ENCODE measurements at regions not wholly inside any gene's neighbourhood (a gene's known extent, or its start where the extent isn't known, plus 50 kb on each side); places are given as distances from the start of the nearest gene placed in this dataset.

DNA sequence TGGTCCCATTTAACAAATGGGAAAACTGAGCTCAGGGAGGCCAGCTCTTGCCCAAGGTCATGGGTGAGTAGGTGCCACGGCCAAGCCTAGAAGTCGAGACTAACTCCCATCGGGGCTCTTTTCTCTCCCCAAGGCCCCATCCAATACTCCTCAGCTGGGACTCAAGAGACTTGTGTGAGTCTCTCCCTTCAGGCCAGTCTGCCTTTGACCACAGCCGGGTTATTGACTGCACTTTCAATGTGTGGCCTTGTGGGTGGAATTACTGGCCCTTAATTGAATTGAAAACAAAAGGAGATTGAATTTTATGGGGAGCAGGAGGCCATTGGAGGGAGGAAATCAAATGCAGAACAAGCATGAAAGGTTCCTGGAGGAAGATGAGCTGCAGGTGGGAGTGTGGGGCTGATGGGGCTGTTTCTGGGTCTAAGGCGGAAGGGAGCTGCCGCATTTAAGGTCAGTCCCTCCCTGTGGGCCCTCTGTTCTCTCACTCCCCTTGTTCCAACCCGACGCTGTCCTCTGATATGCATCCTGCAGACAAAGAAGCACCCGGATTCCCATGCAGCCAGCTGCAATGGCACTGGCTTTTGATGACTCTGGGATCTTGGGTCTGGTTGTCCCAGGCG lies 552.8 kb downstream of the MIAT start:
- TF ChIP-seq, protein P1, sequence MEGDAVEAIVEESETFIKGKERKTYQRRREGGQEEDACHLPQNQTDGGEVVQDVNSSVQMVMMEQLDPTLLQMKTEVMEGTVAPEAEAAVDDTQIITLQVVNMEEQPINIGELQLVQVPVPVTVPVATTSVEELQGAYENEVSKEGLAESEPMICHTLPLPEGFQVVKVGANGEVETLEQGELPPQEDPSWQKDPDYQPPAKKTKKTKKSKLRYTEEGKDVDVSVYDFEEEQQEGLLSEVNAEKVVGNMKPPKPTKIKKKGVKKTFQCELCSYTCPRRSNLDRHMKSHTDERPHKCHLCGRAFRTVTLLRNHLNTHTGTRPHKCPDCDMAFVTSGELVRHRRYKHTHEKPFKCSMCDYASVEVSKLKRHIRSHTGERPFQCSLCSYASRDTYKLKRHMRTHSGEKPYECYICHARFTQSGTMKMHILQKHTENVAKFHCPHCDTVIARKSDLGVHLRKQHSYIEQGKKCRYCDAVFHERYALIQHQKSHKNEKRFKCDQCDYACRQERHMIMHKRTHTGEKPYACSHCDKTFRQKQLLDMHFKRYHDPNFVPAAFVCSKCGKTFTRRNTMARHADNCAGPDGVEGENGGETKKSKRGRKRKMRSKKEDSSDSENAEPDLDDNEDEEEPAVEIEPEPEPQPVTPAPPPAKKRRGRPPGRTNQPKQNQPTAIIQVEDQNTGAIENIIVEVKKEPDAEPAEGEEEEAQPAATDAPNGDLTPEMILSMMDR (IDR thresholded peaks at IDR 0.05; ENCODE audit: borderline replicate concordance, extremely low read depth, insufficient read depth), result no peak
- H3K4me3 ChIP-seq (ENCODE audit: low read length in 3 of 3), result no peak overlapping the region
- intact Hi-C loops (cut with DNase I), result no loop called here
- H3K9ac ChIP-seq (ENCODE audit: low read length in 3 of 3), result no peak overlapping the region
- peaks cover 3% of the 10 kb centered on the region for H3K27me3 ChIP-seq (ENCODE audit: control insufficient read depth, insufficient read depth, low read length)
- no peaks in the 10 kb centered on the region for H3K9me3 ChIP-seq (ENCODE audit: control insufficient read depth in 2 of 3, insufficient read depth in 1 of 3, low read length in 3 of 3)
- DNase-seq (peak in 4 of 5 donors; percentile 74 to 90 (median 82)), FAIRE-seq (no peak)
- H3K4me1 ChIP-seq (ENCODE audit: control insufficient read depth in 2 of 3, insufficient read depth in 2 of 3, low read depth in 1 of 3, low read length in 3 of 3), result no peaks in the 10 kb centered on the region
- H3K27ac ChIP-seq (ENCODE audit: low read depth in 2 of 2, low read length in 2 of 2), result no peak overlapping the region
- no peaks in the 10 kb centered on the region for H3K36me3 ChIP-seq (ENCODE audit: control insufficient read depth in 2 of 3, insufficient read depth in 3 of 3, low read length in 3 of 3)

DNA sequence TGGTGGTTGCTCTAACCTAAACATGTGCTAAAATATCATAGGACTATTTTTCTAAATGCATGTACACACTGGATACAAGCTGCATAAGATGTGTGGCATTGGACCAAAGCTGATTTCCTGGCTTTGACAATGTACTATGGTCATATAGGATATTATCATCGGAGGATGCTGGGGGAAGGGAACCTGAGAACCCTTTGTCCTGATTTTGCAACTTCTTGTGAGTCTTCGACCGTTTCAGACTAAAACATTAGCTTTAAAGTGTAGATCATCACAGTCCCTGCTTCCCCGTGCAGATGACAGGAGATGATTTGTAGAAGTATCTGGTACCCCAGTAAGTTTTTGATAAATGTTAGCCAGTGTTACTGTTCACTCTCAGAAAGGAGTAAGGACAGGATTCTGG lies 554.7 kb downstream of the MIAT start:
- no peak overlapping the region for H3K4me3 ChIP-seq (ENCODE audit: low read length in 3 of 3)
- no peaks in the 10 kb centered on the region for H3K36me3 ChIP-seq (ENCODE audit: control insufficient read depth in 2 of 3, insufficient read depth in 3 of 3, low read length in 3 of 3)
- peak overlapping the region in 1 of 2 donors; percentile 32 for H3K27ac ChIP-seq (ENCODE audit: low read depth in 2 of 2, low read length in 2 of 2)
- intact Hi-C loops (cut with DNase I), result no loop called here
- no peaks in the 10 kb centered on the region for H3K4me1 ChIP-seq (ENCODE audit: control insufficient read depth in 2 of 3, insufficient read depth in 2 of 3, low read depth in 1 of 3, low read length in 3 of 3)
- DNase-seq, result no peak
- peaks cover 3% of the 10 kb centered on the region for H3K27me3 ChIP-seq (ENCODE audit: control insufficient read depth, insufficient read depth, low read length)
- TF ChIP-seq, protein P1 (IDR thresholded peaks at IDR 0.05; ENCODE audit: borderline replicate concordance, extremely low read depth, insufficient read depth), result no peak
- FAIRE-seq, result no peak
- no peaks in the 10 kb centered on the region for H3K9me3 ChIP-seq (ENCODE audit: control insufficient read depth in 2 of 3, insufficient read depth in 1 of 3, low read length in 3 of 3)
- H3K9ac ChIP-seq (ENCODE audit: low read length in 3 of 3), result no peak overlapping the region

DNA sequence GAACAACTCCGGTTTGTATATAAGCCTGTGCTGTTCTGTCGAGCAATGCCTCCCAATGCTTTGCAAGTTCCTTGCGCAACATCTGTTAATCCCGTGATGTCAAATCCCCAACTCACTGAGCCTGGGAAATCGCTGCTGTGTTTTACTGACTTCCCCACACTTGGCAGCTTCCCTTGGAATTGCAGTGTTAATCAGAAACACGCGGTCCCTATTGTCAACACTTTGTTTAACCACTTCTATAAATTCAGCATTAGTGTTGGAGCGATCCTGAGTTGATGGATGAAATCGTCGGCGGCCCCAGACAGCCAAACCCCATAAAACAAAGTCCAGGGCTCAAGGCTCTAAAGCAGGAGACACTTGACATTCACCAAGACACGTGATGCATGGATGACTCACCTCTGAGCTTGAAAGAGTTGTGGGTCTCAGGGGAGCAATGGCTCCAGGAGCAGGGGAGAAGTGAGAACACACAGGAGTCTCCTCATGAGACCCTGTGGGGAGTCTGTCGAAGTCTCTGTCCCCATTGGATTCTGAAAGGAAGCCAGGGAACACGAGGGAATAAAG lies 555.3 kb downstream of the MIAT start:
- no peaks in the 10 kb centered on the region for H3K4me1 ChIP-seq (ENCODE audit: control insufficient read depth in 2 of 3, insufficient read depth in 2 of 3, low read depth in 1 of 3, low read length in 3 of 3)
- no peaks in the 10 kb centered on the region for H3K9me3 ChIP-seq (ENCODE audit: control insufficient read depth in 2 of 3, insufficient read depth in 1 of 3, low read length in 3 of 3)
- DNase-seq, result peak in 4 of 5 donors; percentile 60 to 95 (median 70)
- intact Hi-C loops (cut with DNase I), result no loop called here
- FAIRE-seq, result no peak
- H3K4me3 ChIP-seq (ENCODE audit: low read length in 3 of 3), result no peak overlapping the region
- H3K27me3 ChIP-seq (ENCODE audit: control insufficient read depth, insufficient read depth, low read length), result no peaks in the 10 kb centered on the region
- no peaks in the 10 kb centered on the region for H3K36me3 ChIP-seq (ENCODE audit: control insufficient read depth in 2 of 3, insufficient read depth in 3 of 3, low read length in 3 of 3)
- TF ChIP-seq, protein P1 (IDR thresholded peaks at IDR 0.05; ENCODE audit: borderline replicate concordance, extremely low read depth, insufficient read depth), result no peak
- no peak overlapping the region for H3K9ac ChIP-seq (ENCODE audit: low read length in 3 of 3)
- peak overlapping the region in 1 of 2 donors; percentile 9 for H3K27ac ChIP-seq (ENCODE audit: low read depth in 2 of 2, low read length in 2 of 2)

Measured in kidney (tissue), 13 donors.